HG02759 (cell line): ENCODE measurements at regions not wholly inside any gene's neighbourhood (a gene's known extent, or its start where the extent isn't known, plus 50 kb on each side); places are given as distances from the start of the nearest gene placed in this dataset.
"Not testable (repeated sequence)": the region's sequence is repeated elsewhere in the genome, so short reads cannot be mapped to it uniquely, and the experiment has no call there.

Source experiments
- ATAC-seq: cut with Tn5 transposase; IDR thresholded peaks from one replicate; pipeline ENCODE4 v1.9.1; 2021; ENCODE audit warnings: mild to moderate bottlenecking, moderate library complexity; ENCODE audit not compliant: unreplicated experiment

DNA sequence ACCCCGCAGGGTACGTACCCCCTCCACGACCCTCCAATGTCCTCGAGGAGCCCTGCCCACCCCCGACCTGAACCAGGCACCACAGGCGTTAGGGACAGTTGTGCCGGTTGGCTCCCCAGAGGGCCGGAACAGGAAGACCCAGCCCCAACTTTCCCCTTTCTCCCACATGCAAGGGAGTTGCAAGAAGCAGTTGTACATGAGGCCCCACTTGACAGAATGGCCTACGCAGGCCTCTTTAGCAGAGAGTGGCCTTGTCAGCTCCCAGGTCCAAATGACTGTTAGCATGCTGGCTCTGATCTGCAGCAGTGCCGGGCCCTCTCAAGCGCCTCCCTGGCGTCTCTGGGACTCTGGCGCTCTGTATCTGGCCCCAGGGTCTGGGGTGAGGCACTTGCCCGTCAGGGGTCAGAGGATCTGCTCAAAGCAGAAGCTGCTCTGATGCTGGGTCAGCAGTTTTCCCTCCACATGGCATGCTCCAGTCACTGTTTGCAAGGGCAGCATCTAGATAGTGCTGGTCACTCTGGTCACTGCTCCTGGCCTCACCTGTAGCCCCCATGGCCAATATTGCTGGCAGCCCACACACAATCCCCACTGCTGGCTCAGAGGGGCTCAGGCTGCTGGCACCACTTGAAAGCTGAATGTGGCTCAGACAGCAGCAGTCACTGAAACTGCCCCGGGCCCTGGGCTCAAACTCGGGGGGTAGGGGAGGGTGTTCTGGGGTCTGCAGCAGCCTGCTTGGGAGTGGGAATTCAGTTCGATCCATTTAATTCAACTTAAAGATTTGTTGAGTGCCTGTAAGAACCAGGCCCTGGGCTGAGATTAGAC, 254.5 kb downstream of the FAM43A start:
- ATAC-seq, result no peak

DNA sequence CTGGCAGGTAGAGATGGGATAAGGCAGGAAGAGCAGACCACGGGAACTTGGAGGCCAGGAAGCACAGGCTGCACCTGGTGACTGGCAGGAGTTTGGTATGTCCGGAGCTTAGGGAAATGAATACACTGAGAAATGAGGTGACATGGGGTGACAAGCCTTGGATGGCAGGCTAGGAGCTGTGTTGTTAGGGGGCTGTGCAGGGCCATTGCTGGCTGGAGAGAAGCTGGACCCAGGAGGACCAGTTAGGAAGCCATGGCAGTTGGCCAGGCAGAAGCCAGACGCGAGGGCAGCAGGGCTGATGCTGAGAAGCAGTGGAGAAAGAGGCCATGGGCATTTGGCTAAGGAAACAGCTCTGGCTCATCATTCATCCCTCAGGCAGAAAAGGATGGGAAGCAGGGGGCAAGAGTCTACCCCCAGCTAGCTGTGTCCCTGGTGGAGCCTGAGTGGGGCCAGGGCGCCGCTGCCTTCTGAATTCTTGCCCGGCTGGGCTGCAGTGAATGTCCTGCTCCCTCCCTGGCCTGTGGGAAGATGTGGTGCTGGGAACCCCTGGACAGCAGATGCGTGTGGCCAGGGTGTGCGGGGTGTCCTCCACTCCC, 255.8 kb downstream of the FAM43A start:
- no peak for ATAC-seq

DNA sequence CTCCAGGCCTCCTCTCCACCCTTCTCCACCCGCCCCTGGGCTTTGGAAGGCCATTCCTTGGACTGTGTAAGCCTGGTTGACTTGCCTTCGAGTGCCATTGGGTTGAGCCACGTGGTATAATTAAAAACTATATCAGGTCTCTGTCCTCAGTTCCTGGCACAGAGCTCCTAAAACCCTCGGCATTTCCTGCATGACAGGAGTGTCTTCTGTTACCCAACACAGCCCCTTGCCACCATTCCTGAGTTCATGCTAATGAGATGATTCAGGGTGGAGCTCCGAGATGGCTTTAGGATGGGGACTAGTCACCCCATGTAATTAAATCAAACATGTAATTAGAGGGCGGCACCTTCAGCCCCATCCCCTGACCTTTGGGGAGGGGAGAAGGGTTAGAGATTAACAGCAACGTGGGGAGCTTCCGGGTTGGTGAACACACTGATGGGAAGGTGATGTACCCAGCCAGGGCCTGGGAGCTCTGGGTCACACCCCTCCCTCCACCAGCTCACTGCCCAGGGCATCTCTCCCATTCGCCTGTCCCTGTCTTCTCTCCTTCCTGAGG, 256.4 kb downstream of the FAM43A start:
- ATAC-seq, result no peak

DNA sequence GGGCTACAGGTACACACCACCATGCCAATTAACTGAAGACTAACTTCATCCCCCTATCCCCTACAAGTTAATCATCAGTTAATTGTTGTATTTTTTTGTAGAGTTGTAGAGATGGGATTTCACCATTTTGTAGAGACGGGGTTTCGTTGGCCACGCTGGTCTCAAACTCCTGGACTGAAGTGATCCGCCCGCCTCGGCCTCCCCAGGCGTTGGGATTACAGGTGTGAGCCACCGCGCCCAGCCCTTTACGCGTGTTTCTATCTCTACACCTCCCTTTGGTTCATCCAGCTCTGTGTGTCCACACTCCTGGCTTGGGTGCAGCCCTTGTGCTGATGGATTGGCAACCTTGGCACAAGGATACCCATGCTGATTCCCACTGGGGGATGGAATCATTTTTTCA, 258.8 kb downstream of the FAM43A start:
- ATAC-seq, result no peak

DNA sequence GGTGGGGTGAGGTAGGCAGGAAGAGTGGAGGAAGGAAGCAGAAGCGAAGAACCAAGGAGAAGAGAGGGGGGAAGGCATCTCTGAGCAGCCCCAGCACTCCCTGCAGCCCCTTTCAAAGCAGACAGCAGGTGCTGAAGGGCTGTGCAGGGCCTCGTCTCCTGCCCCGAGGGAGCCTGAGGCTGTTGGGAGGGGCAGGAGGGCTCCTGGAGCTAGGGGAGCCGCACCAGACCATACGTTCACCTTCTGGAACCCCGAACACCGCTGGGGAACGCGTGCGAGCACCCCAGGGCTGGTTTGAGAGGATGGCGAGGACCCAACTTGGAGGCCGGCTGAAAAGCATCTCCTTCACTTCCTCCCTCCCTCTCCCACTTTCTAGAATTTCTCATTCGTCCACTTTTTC, 259.8 kb downstream of the FAM43A start:
- no peak for ATAC-seq

DNA sequence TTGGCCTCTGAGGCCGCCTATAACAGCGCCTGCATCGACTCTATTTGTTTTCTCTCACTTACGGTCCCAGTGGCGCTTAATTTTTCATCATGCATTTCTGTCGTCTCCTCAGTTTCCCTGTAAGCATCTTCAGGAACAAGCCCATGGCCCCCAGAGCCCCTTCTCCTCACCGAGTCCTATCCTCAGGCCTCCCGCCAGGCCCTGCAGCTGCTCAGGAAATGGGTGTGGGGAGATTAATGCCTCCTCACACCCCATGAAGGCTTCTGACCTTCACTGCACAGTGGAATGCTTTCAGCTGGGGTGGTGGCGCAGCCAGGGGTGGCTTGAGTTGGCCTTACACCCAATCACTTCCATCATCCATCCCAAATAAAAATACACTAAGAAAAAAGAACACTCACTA, 260.4 kb downstream of the FAM43A start:
- ATAC-seq, result no peak

DNA sequence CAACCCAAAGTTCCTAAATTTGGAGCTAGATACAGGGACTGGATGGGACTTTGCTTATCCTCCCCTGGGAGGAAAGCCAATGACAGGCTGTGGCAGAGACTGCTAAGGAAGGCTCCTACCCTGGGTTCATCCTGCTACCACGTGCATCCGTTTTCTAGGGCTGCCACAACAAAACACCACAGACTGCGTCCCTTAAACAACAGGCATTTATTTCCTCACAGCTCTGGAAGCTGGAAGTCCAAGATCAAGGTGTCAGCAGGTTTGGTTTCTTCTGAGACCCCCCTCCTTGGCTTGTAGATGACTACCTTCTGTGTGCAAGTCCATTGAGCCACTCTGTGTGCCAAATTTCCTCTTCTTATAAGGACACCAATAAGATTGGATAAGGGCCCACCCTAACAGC, 263.9 kb downstream of the FAM43A start:
- ATAC-seq, result no peak

DNA sequence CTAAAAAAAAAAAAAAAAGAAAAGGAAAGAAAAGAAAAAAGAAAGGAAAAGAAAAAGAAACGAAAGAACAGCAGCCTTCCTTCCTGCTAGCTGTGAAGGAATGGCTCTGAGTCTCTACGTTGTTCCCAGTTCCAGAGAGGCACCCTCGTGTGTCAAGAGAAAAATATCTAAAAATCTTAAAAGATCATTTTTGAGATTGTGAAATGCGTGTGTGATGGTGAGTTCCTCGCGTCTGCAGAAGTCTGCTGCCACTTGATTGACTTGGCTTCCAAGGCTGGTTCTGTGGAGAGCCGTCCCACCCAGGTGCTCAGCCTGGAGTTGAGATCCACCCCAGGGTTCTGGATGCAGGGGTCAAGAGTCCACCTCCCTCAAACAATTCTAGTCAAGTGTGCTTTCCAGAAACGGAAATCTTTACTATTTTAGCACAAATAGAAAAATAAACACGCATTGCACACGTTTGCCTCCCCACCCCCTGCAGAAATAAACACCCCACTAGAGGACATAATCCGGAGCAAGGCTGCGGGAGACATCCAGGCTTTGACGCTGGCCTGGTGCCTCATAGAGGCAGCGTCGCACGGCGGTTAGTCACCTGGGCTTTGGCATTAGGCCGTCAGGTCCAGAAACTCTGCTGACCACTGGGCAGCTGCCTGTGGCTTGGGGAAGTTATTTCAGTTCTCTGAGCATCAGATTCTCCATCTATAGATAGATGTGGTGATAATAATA, 265.4 kb downstream of the FAM43A start:
- no peak for ATAC-seq

DNA sequence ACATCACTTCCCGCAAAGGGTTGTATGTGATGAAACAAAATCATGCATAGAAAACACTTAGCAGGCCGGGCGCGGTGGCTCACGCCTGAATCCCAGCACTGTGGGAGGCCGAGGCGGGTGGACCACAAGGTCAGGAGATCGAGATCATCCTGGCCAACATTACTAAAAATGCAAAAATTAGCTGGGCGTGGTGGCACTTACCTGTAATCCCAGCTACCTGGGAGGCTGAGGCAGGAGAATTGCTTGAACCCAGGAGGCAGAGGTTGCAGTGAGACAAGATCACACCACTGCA, 265.9 kb downstream of the FAM43A start:
- not testable (repeated sequence) for ATAC-seq

DNA sequence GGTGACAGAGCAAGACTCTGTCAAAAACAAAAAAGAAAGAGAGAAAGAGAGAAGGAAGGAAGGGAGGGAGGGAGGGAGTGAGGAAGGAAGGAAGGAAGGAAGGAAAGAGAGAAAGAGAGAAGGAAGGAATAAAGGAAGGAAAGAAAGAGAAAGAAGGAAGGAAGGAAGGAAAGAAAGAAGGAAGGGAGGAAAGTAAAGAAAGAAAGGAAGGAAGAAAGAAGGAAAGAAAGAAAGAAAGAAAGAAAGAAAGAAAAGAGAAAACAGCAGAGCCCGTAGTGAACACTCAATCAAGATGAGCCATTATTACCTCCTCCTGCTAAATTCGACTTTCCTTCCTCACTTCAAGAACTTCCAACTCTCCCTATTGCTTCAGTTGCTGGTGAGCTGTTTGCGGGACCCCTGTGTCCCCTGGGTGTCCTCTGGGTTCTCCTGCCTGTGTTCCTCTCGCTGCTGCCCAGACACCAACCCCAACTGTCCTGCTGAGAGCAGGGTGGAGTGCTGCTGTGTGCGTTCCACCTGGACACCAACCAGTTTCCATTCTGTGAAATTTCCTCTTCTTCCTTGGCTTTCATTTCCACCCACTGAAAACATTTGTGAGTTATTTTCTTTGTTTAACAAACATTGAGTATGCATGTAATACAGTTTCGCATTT, 266.4 kb downstream of the FAM43A start:
- ATAC-seq, result no peak

DNA sequence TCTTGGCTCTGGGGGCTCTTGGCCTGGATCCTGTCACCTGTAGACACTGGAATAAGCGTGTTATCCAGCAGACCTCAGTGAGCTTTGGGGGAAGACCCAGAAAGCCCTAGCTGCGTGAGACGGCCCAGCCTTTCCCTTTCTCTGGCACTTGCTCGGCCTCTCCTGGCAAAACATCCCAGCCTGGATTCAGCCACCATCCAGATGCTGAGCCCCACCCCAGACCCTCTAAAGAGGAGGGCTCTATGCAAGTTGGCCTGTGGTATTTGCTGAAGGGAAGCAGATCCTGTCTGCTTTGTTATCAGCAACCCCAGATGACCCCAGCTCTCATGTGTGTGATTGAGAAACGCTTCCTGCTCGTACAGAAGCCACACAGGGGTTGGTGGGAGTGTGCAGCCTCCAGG, 267.2 kb downstream of the FAM43A start:
- no peak for ATAC-seq

DNA sequence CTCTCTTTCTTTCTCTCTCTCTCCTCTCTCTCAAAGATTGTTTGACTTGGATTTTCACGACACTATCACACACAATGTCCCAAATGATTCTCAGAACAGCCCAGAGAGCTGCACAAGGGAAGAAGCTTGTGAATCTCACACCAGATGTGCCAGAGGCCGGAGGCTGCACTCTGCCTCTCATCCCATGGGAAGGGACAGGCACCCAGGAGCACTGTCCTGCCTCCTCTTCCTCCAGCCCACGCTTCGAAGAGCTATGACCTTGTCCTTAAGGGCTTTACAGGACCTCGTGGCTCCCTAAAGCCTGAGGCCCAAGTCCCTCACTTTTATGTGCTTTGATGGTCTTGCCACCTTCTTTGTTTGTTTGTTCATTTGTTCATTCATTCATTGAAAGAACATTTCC, 267.6 kb downstream of the FAM43A start:
- no peak for ATAC-seq

DNA sequence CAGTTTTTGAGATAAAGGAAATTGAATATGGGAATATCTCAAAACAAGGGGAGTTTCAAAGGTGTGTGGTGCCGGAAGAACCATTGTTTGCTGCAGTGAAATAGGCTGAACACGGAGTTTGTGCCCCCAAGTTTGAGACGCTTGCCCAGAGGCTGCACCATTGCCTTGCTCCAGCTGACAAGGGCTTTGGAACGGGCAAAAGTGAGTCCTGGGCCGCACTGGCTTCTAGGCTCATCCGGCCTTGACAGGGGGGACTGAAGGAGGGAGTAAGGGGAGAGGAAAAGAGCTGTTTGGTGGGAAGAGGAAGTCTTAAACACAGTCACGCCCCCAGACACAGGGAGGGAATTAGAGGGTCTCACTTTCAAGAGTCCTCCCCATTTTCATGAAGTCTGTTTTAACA, 269.9 kb downstream of the FAM43A start:
- no peak for ATAC-seq

DNA sequence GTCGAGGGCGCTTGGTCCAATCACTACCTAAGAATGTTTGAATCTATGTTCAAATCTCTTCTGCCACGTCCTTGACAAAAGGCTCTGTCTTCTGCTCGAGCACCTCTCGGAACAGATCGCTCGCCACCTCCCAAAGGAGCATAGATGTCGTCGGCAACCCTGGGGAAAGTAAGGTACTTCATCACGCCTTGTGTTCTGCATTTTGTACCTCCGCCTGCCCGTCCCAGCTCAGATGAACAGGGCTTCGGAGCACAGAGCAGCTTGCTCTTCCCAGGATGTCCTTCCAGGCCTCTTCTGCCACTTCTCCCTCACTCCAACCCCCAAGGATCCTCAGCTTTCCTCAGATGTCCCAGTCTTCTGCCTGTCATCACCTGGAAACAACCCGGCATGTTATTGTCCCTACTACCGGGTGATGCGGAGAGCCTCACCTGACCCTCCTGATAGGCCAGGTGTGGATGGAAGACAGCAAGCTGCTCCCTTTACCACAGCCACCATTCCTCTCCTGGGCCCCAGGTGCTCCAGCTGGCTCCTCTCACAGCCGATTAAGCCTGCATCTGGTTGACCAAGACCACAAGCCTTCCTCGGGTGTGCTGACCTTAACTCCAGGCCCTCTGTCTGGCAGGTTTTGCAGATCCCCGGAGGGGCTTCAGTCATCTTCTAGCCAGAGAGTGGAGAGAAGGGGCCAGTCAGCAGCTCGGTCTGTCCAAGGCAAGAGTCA, 270.5 kb downstream of the FAM43A start:
- no peak for ATAC-seq

DNA sequence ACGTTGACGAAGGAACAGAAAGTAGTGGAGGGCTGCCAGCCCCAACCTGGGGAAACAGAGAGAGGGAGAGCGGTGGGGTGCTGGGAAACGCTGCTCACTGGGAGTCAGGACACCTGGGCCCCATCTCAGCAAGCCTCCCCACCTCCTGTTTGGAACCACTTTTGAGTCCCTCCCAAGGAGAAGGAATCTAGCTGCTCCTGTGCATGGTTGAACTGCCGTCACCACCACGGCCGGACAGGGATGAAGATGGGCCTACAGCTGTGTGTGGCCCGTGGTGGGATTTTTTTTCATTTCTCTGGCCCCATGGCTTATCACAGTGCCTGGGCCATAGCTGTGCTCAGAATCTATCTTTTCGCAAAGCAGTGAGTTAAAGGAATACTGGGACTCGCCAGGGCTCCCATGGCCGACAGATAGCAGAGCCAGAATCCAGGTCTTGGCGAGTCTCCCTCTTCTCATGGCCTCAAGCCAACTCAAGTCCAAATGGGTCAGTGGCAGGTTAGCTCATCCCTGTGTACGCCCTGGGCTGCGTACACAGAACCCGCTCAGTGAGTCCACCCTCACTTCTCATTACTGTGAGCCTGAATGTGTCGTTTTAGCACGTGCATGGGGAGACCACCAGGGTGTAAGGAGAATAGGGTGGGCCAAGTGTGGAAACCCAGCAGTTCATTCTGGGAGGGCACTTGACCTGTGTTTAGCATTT, 271.2 kb downstream of the FAM43A start:
- ATAC-seq, result no peak

DNA sequence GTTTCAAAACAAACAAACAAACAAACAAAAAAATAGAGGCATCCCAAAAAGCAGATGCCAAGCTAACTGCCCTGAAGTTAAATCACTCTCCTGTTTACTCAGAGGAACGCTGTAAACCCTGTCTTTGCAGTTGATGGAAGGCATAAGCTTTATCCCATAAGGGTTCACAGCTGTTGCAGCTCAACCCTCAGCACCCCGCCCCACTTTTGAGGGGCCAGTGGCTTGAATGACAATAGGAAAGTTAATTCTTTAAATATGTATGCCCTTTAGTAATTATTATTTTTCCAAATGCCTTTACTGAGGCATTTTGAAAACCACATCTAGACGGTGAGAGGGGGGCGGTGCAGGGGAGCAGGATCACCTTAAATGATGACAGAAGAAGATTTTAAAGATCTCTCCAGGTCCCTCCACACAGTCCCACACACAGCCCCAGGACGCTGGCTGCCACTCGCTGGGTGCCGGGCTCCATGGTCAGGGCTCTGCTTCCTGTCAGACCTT, 272.1 kb downstream of the FAM43A start:
- ATAC-seq, result no peak

DNA sequence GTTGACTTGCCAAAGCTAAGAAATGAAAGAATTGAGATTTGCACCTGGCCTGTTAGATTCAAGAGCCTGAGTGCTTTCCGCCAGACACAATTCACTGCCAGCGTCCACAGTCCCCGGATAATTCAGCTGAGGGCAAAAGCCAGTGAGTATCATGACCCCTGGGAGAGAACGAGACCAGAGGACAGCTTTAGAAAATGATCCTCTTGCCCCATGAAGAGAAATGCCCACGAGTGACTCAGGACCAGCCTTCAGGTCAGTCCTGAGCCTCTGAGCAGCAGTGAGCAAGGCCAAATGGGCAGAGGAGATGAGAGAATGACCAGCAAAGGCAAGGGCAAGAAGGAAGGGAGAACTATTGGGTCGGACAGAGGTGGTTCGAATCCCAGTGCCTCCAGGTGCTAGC, 273.5 kb downstream of the FAM43A start:
- ATAC-seq, result no peak

DNA sequence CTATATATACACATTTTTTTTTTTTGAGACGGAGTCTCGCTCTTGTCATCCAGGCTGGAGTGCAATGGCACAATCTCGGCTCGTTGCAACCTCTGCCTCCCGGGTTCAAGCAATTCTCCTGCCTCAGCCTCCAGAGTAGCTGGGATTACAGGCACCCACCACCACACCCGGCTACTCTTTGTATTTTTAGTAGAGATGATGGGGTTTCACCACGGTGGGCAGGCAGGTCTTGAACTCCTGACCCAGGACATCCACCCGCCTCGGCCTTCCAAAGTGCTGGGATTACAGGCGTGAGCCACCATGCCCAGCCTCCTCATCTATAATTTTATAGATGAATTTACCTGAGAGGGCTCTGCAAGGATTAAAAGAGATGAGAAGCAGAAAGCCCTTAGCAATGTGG, 274.0 kb downstream of the FAM43A start:
- ATAC-seq, result not testable (repeated sequence)

DNA sequence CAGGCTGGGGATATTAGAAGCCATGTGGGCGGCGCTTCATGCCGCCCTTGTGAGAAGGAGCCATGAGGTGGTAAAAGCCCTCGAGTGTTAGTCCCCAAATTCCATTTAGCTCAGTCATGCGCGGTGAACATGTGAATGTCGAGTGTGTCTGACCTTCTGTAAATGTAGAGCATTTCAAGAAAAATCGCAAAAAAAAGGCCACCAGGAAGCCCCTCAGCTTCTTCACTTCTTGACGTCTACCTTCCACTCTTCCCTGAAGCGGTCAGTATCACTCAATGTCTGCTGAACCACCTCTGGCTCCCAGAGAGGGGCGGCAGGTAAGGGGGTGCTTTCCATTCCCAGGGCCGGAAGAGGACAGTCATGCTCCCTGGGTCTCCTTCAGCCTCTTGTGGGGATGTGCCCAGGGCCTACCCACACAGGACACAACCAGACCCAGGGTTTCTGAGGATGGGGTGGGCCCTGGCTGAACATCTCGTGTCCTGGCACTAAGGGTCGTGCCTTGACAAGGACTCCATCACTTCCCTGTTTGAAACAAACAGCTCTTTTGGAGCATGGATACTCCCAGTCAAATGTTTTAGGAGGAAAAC, 274.9 kb downstream of the FAM43A start:
- ATAC-seq, result no peak

DNA sequence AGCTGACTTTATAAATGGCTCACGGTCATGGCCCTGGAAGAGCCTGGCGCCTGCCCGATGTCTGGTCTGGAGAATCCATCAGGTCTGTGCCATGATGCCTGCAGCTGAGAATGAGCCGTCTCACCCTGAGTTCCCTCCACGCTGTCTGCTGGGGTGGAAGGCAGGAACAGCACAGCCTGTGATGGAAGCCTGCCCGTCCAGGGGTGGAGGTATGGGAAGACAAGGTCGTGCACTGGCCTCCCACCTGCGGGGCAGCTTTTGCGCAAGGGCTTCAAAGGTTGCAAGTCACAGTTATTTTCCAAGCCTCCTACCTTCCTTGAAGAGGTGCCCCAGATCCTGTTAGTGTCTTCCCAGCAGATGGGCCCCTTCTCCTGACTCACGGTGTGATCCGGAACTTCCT, 275.5 kb downstream of the FAM43A start:
- no peak for ATAC-seq
